COLO668 (cell line): ENCODE measurements at regions not wholly inside any gene's neighbourhood (a gene's known extent, or its start where the extent isn't known, plus 50 kb on each side); places are given as distances from the start of the nearest gene placed in this dataset.

Experiments used
- DNase-seq: peaks from one replicate; lab custom pipeline; 2025; ENCODE audit not compliant: unreplicated experiment; lab: John Stamatoyannopoulos, UW

GRCh38 chr9:131809941-131810344 lies 70.1 kb upstream of the RAPGEF1 start:
- DNase-seq = no peak

DNA sequence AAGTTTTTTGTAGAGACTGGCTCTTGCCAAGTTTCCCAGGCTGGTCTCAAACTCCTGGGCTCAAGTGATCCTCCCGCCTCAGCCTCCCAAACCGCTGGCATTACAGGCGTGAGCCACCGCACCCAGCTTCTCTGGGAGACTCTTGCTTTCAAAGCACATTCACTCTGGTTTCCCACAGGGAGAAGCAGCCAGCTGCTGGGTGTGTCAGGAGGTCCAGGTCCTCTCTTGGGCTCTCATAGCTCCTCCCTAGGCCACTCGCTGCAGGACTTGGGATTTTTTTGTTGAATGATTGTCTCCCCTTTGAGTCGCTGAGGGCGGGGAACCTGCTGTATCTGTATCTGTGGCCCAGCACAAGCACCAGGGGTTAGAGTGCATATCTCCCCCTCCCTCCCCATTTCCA lies 68.4 kb upstream of the RAPGEF1 start:
- no peak for DNase-seq

DNA sequence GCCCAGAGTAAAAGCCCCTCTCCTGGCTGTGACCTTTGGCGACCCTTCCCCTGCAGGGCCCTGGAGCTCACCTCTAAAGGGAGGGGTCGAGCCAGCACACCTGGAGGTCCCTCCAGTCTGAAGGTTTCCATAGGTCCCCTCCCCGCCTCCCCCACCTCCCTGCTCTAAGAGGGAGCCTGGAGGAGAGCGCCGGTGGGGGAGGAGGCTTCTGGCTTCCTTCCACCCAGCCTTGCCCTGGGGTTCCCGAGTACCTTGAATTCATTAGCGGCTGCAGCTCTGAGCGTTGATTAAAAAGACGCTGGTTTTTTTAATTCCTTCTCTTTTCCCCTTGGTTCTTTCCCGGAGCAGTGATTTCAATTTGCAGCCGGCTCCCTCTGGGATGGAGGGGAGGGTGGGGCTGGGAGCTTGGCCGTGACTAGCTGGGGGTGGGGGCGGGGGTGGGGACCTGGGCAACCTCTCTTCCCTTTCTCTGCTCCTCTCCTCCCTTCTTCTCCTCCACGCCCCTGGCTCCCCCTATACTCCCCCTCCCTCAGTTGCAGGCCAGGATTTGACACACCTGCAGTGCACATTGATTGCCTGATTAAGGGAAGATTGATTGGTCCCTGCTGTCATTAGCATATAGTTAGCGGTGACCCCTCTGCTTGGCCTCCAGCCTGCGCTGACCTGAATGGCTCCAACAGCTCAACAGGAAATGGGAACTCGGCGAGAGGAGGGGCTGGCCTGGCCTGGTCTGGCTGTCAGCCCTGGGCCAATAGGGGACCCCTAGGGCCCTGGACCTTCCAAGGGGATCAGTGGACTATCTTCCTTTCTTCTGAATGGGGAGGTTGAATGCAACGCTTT lies 67.5 kb upstream of the RAPGEF1 start:
- no peak for DNase-seq

- DNase-seq = no peak
Observed at GRCh38 chr9:131805803-131806202, 65.9 kb upstream of the RAPGEF1 start.

- peak; percentile 63 for DNase-seq
Observed at GRCh38 chr9:131804826-131805225, 65.0 kb upstream of the RAPGEF1 start.

GRCh38 chr9:131803758-131804411 lies 64.0 kb upstream of the RAPGEF1 start:
- no peak for DNase-seq

DNA sequence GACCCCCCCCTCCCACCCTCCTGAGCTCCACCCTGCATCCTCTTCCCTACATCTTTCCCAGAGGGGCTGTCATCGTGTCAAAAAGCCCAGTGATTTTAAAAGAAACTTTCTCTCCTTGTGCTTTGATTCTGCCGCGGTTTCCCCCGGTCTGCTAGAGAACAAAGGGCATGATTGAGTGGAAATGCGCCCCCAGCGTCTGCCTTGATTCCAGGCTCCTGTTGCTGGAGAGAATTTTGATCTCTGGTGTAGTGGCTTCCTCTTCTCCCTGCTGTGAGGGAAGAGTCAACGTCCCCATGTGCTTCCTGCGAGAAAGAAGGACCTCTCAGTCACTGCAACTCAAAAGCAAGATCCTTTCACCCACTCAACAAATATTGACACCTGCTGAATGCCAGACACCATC lies 61.9 kb upstream of the RAPGEF1 start:
- DNase-seq = no peak

DNA sequence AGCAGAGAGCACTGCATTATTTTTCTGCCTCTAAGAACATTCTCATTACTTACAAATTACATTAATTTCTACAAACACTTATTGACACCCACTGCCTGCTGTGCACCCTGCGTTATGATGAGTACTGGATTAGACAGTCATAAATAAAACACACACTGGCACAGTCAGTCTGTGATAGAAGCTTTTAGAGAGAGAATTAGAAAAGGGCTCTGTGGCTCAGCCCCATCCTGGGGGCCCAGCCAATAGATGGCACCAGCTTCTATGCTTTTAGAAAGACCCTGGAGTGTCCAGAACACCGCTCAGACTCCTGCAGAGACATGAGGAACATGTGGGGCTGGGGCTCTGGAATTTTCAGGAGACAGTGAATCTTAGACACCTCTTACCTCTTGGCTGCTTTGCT lies 61.0 kb upstream of the RAPGEF1 start:
- DNase-seq = no peak

DNA sequence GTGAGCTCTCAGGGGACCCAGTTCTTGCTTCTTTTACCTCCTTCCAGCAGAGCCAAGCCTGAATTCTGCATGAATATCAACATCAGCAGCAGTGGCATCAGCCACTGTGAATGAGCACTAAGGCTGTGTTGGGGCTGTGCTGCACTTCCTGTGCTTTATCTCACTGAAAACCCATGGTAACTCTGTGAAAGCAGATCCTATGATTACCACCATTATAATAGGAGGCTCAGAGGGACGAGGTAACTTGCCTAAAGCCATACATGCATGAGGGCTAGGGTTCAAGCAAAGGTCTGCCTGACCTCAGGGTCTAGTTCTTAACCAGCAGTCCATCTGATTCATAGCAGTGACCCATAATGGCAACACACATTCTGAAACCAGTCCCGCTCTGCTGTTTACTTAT lies 60.5 kb upstream of the RAPGEF1 start:
- DNase-seq = no peak

- DNase-seq = no peak
Observed at GRCh38 chr9:131799177-131799823, 59.4 kb upstream of the RAPGEF1 start.

GRCh38 chr9:131798246-131798645 lies 58.4 kb upstream of the RAPGEF1 start:
- DNase-seq = no peak

- DNase-seq = no peak
Observed at GRCh38 chr9:131794393-131794792, 54.5 kb upstream of the RAPGEF1 start.

- peak; percentile 13 for DNase-seq
Observed at GRCh38 chr9:131791542-131792254, 51.8 kb upstream of the RAPGEF1 start.
